ENCODE measurements at regions not wholly inside any gene's neighbourhood (a gene's known extent, or its start where the extent isn't known, plus 50 kb on each side); places are given as distances from the start of the nearest gene placed in this dataset.

DNA sequence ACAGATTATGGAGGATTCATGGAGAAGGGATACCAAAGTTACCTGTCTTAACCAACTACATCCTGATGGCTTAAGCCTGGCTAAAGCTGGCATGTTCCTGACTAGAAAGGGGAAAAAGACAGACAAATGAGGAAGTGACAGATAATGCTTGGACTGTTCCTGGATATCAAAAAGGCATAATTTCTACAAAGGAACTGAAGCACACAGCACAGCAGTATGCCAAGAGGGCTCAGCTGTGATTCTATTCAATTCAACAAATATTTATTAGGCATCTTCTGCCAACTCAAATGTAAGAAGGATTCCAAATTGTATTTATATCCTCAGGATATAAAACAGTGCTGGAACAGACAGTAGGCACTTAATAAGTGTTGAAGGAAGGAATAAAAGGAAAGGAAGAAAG, 59.5 kb downstream of the KLF12 start:
- TF ChIP-seq, protein P1, sequence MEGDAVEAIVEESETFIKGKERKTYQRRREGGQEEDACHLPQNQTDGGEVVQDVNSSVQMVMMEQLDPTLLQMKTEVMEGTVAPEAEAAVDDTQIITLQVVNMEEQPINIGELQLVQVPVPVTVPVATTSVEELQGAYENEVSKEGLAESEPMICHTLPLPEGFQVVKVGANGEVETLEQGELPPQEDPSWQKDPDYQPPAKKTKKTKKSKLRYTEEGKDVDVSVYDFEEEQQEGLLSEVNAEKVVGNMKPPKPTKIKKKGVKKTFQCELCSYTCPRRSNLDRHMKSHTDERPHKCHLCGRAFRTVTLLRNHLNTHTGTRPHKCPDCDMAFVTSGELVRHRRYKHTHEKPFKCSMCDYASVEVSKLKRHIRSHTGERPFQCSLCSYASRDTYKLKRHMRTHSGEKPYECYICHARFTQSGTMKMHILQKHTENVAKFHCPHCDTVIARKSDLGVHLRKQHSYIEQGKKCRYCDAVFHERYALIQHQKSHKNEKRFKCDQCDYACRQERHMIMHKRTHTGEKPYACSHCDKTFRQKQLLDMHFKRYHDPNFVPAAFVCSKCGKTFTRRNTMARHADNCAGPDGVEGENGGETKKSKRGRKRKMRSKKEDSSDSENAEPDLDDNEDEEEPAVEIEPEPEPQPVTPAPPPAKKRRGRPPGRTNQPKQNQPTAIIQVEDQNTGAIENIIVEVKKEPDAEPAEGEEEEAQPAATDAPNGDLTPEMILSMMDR (IDR thresholded peaks at IDR 0.05): no peak
- no peak for TF ChIP-seq POLR2A (IDR thresholded peaks at IDR 0.05)
- TF ChIP-seq EP300 (IDR thresholded peaks at IDR 0.05): no peak
